WERI-Rb-1 (cell line): ENCODE measurements at regions not wholly inside any gene's neighbourhood (a gene's known extent, or its start where the extent isn't known, plus 50 kb on each side); places are given as distances from the start of the nearest gene placed in this dataset.

Source experiments
- DNase-seq: peaks from one replicate; pipeline ENCODE4 v3.0.0-alpha.2; 2020
- H3K27ac ChIP-seq: fragments of 250-450 bp; sonication (Bioruptor Pico); 2 replicates; pipeline ENCODE4 v1.5.1; 2020; ENCODE audit warnings: mild to moderate bottlenecking, moderate library complexity
- H3K27me3 ChIP-seq: fragments of 250-450 bp; sonication (Bioruptor Pico); 2 replicates; pipeline ENCODE4 v1.5.1; 2021; ENCODE audit warnings: mild to moderate bottlenecking, low read depth, moderate library complexity; ENCODE audit not compliant: insufficient read depth, severe bottlenecking
- H3K36me3 ChIP-seq: fragments of 250-450 bp; sonication (Bioruptor Pico); 2 replicates; pipeline ENCODE4 v1.5.1; 2020; ENCODE audit warnings: mild to moderate bottlenecking, moderate library complexity
- H3K4me3 ChIP-seq: 2 replicates; pipeline ENCODE4 v1.5.1; 2011; ENCODE audit warnings: low read depth, mild to moderate bottlenecking, control low read depth, low read length
- H3K9me3 ChIP-seq: fragments of 250-450 bp; sonication (Bioruptor Pico); 2 replicates; pipeline ENCODE4 v1.5.1; 2021; ENCODE audit warnings: mild to moderate bottlenecking, moderate library complexity; ENCODE audit not compliant: severe bottlenecking
- TF ChIP-seq, protein P1 (sequence below): IDR thresholded peaks from 2 replicates; pipeline ENCODE4 v1.5.1; 2011; ENCODE audit warnings: low read depth, mild to moderate bottlenecking, control low read depth, inconsistent platforms, low read length

DNA sequence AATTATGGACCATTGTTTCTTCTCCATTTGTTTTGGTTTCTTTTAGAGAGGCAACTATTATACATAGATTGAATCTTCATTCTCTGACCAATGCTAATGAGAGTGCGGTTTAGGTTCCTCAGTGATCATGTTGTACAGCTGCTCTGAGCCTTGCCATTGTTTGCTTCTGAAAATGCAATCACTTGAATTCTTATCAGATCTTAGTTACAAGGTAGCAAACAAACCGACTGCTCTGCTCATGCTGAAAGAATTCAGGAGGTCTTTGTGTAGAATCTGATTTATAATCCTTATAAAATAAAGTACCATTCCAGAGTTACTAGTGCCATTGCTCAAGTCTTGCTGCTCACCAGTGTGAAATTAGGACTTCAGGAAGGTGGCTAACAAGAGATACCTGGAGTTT is 569.1 kb upstream of the ID4 start:
- H3K4me3 ChIP-seq, result no peak overlapping the region
- no peaks in the 10 kb centered on the region for H3K36me3 ChIP-seq
- no peak overlapping the region for H3K27ac ChIP-seq
- no peak for DNase-seq
- H3K9me3 ChIP-seq, result no peaks in the 10 kb centered on the region
- H3K27me3 ChIP-seq, result no peaks in the 10 kb centered on the region
- TF ChIP-seq, protein P1, sequence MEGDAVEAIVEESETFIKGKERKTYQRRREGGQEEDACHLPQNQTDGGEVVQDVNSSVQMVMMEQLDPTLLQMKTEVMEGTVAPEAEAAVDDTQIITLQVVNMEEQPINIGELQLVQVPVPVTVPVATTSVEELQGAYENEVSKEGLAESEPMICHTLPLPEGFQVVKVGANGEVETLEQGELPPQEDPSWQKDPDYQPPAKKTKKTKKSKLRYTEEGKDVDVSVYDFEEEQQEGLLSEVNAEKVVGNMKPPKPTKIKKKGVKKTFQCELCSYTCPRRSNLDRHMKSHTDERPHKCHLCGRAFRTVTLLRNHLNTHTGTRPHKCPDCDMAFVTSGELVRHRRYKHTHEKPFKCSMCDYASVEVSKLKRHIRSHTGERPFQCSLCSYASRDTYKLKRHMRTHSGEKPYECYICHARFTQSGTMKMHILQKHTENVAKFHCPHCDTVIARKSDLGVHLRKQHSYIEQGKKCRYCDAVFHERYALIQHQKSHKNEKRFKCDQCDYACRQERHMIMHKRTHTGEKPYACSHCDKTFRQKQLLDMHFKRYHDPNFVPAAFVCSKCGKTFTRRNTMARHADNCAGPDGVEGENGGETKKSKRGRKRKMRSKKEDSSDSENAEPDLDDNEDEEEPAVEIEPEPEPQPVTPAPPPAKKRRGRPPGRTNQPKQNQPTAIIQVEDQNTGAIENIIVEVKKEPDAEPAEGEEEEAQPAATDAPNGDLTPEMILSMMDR, result no peak

GRCh38 chr6:19268718-19269117 is 568.5 kb upstream of the ID4 start:
- no peaks in the 10 kb centered on the region for H3K27me3 ChIP-seq
- TF ChIP-seq, protein P1, result no peak
- no peak overlapping the region for H3K4me3 ChIP-seq
- no peak for DNase-seq
- no peaks in the 10 kb centered on the region for H3K36me3 ChIP-seq
- H3K9me3 ChIP-seq, result peaks cover under 1% of the 10 kb centered on the region
- no peak overlapping the region for H3K27ac ChIP-seq

DNA sequence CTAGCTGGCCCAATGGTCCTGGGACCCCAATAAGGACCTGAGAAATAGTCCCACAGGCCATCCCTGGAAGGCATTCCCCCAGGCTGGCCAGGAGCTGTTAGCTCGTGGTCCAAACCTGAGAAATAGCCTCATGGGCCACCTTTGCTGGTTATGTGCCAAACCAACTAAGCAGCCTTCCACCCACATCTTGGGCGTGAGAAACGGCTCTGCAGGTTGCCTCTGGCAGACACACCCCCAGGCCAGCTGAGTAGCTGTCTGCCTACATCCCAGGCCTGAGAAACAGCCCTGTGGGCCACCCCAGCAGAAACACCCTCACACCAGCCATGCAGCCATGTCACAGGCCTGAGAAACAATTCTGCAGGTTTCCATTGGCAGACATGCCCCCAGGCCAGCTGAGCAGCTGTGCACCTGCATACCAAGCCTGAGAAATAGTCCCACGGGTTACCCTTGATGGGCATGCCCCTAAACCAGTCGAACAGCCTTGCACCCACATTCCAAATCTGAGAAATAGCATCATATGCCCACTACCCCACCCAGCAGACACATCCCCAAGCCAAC is 567.8 kb upstream of the ID4 start:
- no peak for DNase-seq
- no peak overlapping the region for H3K4me3 ChIP-seq
- no peaks in the 10 kb centered on the region for H3K36me3 ChIP-seq
- peaks cover 4% of the 10 kb centered on the region for H3K9me3 ChIP-seq
- TF ChIP-seq, protein P1, result no peak
- H3K27me3 ChIP-seq, result no peaks in the 10 kb centered on the region
- H3K27ac ChIP-seq, result no peak overlapping the region

DNA sequence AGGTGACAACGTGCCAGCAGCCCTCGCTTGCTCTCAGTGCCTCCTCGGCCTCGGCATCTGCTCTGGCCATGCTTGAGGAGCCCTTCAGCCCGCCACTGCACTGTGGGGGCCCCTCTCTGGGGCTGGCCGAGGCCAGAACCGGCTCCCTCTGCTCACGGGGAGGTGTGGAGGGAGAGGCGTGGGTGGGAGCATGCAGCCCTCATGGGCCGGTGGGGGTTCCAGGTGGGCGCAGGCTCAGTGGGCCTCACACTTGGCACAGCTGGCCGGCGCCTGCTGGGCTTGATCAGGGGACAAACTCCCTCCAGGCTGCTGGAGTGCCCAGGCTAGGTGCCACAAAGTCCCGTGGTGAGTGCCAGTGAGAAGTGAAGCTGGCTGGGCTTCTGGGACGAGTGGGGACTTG is 566.6 kb upstream of the ID4 start:
- no peak for DNase-seq
- Histone ChIP-seq H3K9me3 (peaks cover 4% of the 10 kb centered on the region), H3K27me3 (no peaks in the 10 kb centered on the region), H3K4me3 (no peak overlapping the region), H3K27ac (no peak overlapping the region), H3K36me3 (no peaks in the 10 kb centered on the region)
- TF ChIP-seq, protein P1, result no peak

DNA sequence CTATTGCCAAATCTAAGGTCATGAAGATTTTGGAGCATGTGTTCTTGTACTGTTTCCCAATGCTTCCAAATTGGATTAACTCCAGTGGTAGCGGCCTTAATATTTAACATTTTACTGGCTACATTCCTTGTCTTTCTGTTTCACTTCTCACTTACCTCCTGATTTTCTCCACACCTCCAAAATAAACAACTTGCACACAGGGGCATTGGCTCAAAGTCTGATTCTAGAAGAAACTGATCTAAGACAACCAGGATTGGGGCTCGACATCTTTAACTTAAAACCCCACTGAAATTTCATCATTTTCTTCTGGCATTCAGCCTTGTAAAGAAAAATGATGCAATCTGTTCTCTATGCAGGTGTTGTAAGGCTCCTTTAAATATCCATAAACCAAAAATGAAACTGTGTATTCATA is 557.9 kb upstream of the ID4 start:
- no peak overlapping the region for H3K27ac ChIP-seq
- peaks cover 5% of the 10 kb centered on the region for H3K9me3 ChIP-seq
- no peak for DNase-seq
- no peaks in the 10 kb centered on the region for H3K27me3 ChIP-seq
- TF ChIP-seq, protein P1, result no peak
- no peaks in the 10 kb centered on the region for H3K36me3 ChIP-seq
- no peak overlapping the region for H3K4me3 ChIP-seq

- TF ChIP-seq, protein P1, result no peak
- Histone ChIP-seq H3K36me3 (no peaks in the 10 kb centered on the region), H3K4me3 (no peak overlapping the region), H3K27ac (no peak overlapping the region), H3K9me3 (no peaks in the 10 kb centered on the region), H3K27me3 (no peaks in the 10 kb centered on the region)
- no peak for DNase-seq
Observed at GRCh38 chr6:19287928-19288327, 549.2 kb upstream of the ID4 start.
